IMR-90 (cell line): ENCODE measurements at regions not wholly inside any gene's neighbourhood (a gene's known extent, or its start where the extent isn't known, plus 50 kb on each side); places are given as distances from the start of the nearest gene placed in this dataset.

Experiments used
- BHLHE40 ChIP-seq: fragments of 150-350 bp; IDR thresholded peaks from 2 replicates; pipeline ENCODE4 v1.6.1; 2016; ENCODE audit warnings: mild to moderate bottlenecking, low read depth, low read length
- MXI1 ChIP-seq: IDR thresholded peaks from 2 replicates; pipeline ENCODE4 v1.6.1; 2012; ENCODE audit warnings: low read depth, mild to moderate bottlenecking, low read length, moderate library complexity, borderline replicate concordance
- POLR2A ChIP-seq: IDR thresholded peaks from 2 replicates; pipeline ENCODE4 v1.6.1; 2012; ENCODE audit warnings: mild to moderate bottlenecking, low read depth, low read length
- RAD21 ChIP-seq: IDR thresholded peaks from 2 replicates; pipeline ENCODE4 v1.6.1; 2012; ENCODE audit warnings: low read length, improper control_type of control experiment
- RCOR1 ChIP-seq: IDR thresholded peaks from 2 replicates; pipeline ENCODE4 v1.6.1; 2012; ENCODE audit warnings: mild to moderate bottlenecking, low read length, improper control_type of control experiment; ENCODE audit not compliant: insufficient replicate concordance
- RFX5 ChIP-seq: IDR thresholded peaks from 2 replicates; pipeline ENCODE4 v1.8.0; 2012; ENCODE audit warnings: low read depth, mild to moderate bottlenecking, low read length, moderate library complexity
- SMC3 ChIP-seq: fragments of 150-350 bp; IDR thresholded peaks from 2 replicates; pipeline ENCODE4 v1.6.1; 2016; ENCODE audit warnings: low read depth, mild to moderate bottlenecking, antibody characterized with exemption, low read length, moderate library complexity
- TF ChIP-seq, protein P1 (sequence below): fragments of 150-350 bp; IDR thresholded peaks from 2 replicates; pipeline ENCODE4 v1.6.1; 2016; ENCODE audit warnings: low read depth, mild to moderate bottlenecking, low read length, moderate library complexity, borderline replicate concordance
- TF ChIP-seq, protein P2 (sequence below): conservative IDR thresholded peaks from 2 replicates; pipeline ENCODE4 v1.5.1; 2012; ENCODE audit warnings: mild to moderate bottlenecking, low read depth, low read length, improper control_type of control experiment

DNA sequence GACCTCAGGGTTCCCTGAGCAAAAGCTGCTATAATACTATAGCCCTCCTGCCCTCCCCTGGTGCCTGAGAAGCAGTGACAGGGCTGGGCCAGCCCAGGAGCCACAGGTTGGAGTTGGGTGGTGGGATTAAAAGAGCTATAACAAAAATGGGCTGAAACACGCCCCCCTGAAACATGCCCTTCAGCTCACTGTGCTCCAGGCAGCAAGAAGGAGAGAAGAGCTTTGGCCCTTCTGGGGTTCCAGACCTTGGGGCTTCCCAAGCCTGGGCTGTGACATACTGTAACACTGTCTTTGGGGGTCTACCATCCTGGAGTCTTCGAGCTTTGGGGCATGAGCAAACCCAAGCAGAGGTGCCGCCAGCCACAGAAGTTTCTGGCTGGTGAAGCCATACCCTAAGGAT lies 129.2 kb downstream of the HTR1B start:
- TF ChIP-seq RCOR1 (no peak), SMC3 (no peak), RFX5 (no peak), POLR2A (no peak), RAD21 (no peak), MXI1 (no peak), BHLHE40 (no peak)
- TF ChIP-seq, protein P1, sequence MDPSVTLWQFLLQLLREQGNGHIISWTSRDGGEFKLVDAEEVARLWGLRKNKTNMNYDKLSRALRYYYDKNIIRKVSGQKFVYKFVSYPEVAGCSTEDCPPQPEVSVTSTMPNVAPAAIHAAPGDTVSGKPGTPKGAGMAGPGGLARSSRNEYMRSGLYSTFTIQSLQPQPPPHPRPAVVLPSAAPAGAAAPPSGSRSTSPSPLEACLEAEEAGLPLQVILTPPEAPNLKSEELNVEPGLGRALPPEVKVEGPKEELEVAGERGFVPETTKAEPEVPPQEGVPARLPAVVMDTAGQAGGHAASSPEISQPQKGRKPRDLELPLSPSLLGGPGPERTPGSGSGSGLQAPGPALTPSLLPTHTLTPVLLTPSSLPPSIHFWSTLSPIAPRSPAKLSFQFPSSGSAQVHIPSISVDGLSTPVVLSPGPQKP, result no peak
- TF ChIP-seq, protein P2, sequence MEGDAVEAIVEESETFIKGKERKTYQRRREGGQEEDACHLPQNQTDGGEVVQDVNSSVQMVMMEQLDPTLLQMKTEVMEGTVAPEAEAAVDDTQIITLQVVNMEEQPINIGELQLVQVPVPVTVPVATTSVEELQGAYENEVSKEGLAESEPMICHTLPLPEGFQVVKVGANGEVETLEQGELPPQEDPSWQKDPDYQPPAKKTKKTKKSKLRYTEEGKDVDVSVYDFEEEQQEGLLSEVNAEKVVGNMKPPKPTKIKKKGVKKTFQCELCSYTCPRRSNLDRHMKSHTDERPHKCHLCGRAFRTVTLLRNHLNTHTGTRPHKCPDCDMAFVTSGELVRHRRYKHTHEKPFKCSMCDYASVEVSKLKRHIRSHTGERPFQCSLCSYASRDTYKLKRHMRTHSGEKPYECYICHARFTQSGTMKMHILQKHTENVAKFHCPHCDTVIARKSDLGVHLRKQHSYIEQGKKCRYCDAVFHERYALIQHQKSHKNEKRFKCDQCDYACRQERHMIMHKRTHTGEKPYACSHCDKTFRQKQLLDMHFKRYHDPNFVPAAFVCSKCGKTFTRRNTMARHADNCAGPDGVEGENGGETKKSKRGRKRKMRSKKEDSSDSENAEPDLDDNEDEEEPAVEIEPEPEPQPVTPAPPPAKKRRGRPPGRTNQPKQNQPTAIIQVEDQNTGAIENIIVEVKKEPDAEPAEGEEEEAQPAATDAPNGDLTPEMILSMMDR, result no peak
